OCI-LY1 (cell line): ENCODE measurements at regions not wholly inside any gene's neighbourhood (a gene's known extent, or its start where the extent isn't known, plus 50 kb on each side); places are given as distances from the start of the nearest gene placed in this dataset.

ENCODE experiments used
- EZH2 ChIP-seq: fragments of 200-600 bp; sonication (generic), shearing (Covaris generic); IDR thresholded peaks from 2 replicates; pipeline ENCODE4 v1.8.0; 2017; ENCODE audit warnings: borderline replicate concordance, mixed run types, mild to moderate bottlenecking, antibody characterized with exemption, low read length, moderate library complexity, mixed read lengths
- TF ChIP-seq, protein P1 (sequence below): fragments of 200-600 bp; sonication (generic), shearing (Covaris generic); IDR thresholded peaks from 2 replicates; pipeline ENCODE4 v1.5.1; 2017; ENCODE audit warnings: mild to moderate bottlenecking, antibody characterized with exemption, low read length, moderate library complexity, mixed read lengths

DNA sequence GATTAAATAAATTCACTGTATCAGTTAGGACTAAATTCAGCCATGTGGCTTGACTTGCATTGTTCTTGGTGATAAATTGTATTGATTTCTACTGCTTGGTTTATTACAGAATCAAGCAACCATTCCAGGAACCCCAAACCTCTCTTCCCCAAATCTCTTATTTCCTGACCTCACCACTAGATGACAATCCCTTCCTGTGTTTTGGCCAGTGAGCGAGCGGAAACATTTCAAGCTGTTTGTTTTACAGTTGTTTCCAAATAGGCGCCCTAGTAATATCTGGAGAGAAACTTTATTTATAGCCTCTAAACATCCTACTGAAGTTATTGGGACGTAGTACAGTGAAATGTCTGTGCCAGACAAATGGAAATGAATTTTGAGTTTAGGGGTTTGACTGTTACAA is 161.1 kb downstream of the SNAPC1 start:
- TF ChIP-seq, protein P1, sequence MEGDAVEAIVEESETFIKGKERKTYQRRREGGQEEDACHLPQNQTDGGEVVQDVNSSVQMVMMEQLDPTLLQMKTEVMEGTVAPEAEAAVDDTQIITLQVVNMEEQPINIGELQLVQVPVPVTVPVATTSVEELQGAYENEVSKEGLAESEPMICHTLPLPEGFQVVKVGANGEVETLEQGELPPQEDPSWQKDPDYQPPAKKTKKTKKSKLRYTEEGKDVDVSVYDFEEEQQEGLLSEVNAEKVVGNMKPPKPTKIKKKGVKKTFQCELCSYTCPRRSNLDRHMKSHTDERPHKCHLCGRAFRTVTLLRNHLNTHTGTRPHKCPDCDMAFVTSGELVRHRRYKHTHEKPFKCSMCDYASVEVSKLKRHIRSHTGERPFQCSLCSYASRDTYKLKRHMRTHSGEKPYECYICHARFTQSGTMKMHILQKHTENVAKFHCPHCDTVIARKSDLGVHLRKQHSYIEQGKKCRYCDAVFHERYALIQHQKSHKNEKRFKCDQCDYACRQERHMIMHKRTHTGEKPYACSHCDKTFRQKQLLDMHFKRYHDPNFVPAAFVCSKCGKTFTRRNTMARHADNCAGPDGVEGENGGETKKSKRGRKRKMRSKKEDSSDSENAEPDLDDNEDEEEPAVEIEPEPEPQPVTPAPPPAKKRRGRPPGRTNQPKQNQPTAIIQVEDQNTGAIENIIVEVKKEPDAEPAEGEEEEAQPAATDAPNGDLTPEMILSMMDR: no peak
- TF ChIP-seq EZH2: no peak
